CD14-positive monocyte (primary cell): ENCODE measurements at regions not wholly inside any gene's neighbourhood (a gene's known extent, or its start where the extent isn't known, plus 50 kb on each side); places are given as distances from the start of the nearest gene placed in this dataset.

Source experiments
- DNase-seq, 3 donors: peaks; one replicate each; pipeline ENCODE4 v3.0.0-alpha.2; 2011 to 2022
- H2AFZ ChIP-seq: 2 replicates; pipeline ENCODE4 v1.6.0; 2012; ENCODE audit warnings: mild to moderate bottlenecking, low read depth, low read length, inconsistent platforms; ENCODE audit not compliant: insufficient read depth, poor library complexity, severe bottlenecking
- H3K27ac ChIP-seq, 2 donors: 1 replicate in 1 of 2; 2 replicates in 1 of 2; pipeline ENCODE4 v1.5.1; 2012 to 2013; ENCODE audit warnings: low read length in 2 of 2, control low read depth in 1 of 2, inconsistent platforms in 1 of 2, low read depth in 1 of 2, mild to moderate bottlenecking in 1 of 2
- H3K27me3 ChIP-seq, 2 donors: one replicate each; pipeline versions ENCODE4 v1.6.0 to v1.6.1; 2011 to 2013; ENCODE audit warnings: low read length in 2 of 2; ENCODE audit not compliant: control insufficient read depth in 2 of 2, insufficient read depth in 2 of 2
- H3K36me3 ChIP-seq, 2 donors: replicated peaks in 1 of 2; 1 replicate in 1 of 2; 2 replicates in 1 of 2; pipeline versions ENCODE4 v1.5.1 to v1.6.1; 2012 to 2013; ENCODE audit warnings: low read length in 2 of 2, control low read depth in 1 of 2, inconsistent platforms in 1 of 2, mild to moderate bottlenecking in 1 of 2; ENCODE audit not compliant: insufficient read depth in 2 of 2, control insufficient read depth in 1 of 2
- H3K4me1 ChIP-seq, 2 donors: 1 replicate in 1 of 2; 2 replicates in 1 of 2; pipeline versions ENCODE4 v1.5.1 to v1.6.1; 2012 to 2013; ENCODE audit warnings: low read length in 2 of 2, control low read depth in 1 of 2, inconsistent platforms in 1 of 2, mild to moderate bottlenecking in 1 of 2, moderate library complexity in 1 of 2; ENCODE audit not compliant: insufficient read depth in 2 of 2, control insufficient read depth in 1 of 2
- H3K4me2 ChIP-seq: replicated peaks from 2 replicates; pipeline ENCODE3; 2012; ENCODE audit warnings: low read length, moderate library complexity, mild to moderate bottlenecking; ENCODE audit not compliant: poor library complexity, severe bottlenecking; ENCODE audit errors: extremely low read depth
- H3K4me3 ChIP-seq, 3 experiments: fragments of 200-600 bp in 1 of 3; sonication (generic) in 1 of 3; replicated peaks in 1 of 3; 1 replicate in 2 of 3; 2 replicates in 1 of 3; pipeline ENCODE4 v1.5.1; 2011 to 2013; ENCODE audit warnings: low read length in 3 of 3, mild to moderate bottlenecking in 3 of 3, control low read depth in 2 of 3, low read depth in 2 of 3, inconsistent platforms in 1 of 3, moderate library complexity in 1 of 3
- H3K79me2 ChIP-seq: 2 replicates; pipeline ENCODE4 v1.6.0; 2012; ENCODE audit warnings: mild to moderate bottlenecking, control low read depth, inconsistent platforms, low read length, moderate library complexity; ENCODE audit not compliant: insufficient read depth
- H3K9ac ChIP-seq: 2 replicates; pipeline ENCODE4 v1.6.0; 2017; ENCODE audit warnings: low read length, mild to moderate bottlenecking; ENCODE audit not compliant: insufficient read depth, poor library complexity, severe bottlenecking
- H3K9me3 ChIP-seq, 2 donors: replicated peaks in 1 of 2; 1 replicate in 1 of 2; 2 replicates in 1 of 2; pipeline versions ENCODE4 v1.5.1 to v1.6.1; 2012 to 2013; ENCODE audit warnings: low read length in 2 of 2, control low read depth in 1 of 2; ENCODE audit not compliant: control insufficient read depth in 1 of 2, insufficient read depth in 1 of 2
- H4K20me1 ChIP-seq: 2 replicates; pipeline ENCODE4 v1.6.0; 2012; ENCODE audit warnings: mild to moderate bottlenecking, low read length, control low read depth, moderate library complexity; ENCODE audit not compliant: insufficient read depth
- H3K27ac Mint-ChIP-seq, 7 donors: one replicate each; pipeline ENCODE4 v1.8.0; 2020; ENCODE audit warnings: mild to moderate bottlenecking in 7 of 7, mixed read lengths in 7 of 7, moderate library complexity in 6 of 7, inconsistent platforms in 2 of 7
- H3K27me3 Mint-ChIP-seq, 3 donors: one replicate each; pipeline ENCODE4 v1.8.0; 2021 to 2022; ENCODE audit warnings: low read depth in 3 of 3, mild to moderate bottlenecking in 3 of 3, mixed read lengths in 3 of 3, moderate library complexity in 3 of 3, inconsistent platforms in 1 of 3
- H3K36me3 Mint-ChIP-seq, 2 donors: one replicate each; pipeline ENCODE4 v1.8.0; 2020; ENCODE audit warnings: mixed read lengths in 2 of 2, inconsistent platforms in 1 of 2, mild to moderate bottlenecking in 1 of 2
- H3K4me1 Mint-ChIP-seq: one replicate; pipeline ENCODE4 v1.8.0; 2020; ENCODE audit warnings: mild to moderate bottlenecking, mixed read lengths
- H3K4me3 Mint-ChIP-seq, 2 donors: one replicate each; pipeline ENCODE4 v1.8.0; 2020; ENCODE audit warnings: mild to moderate bottlenecking in 2 of 2, mixed read lengths in 2 of 2, moderate library complexity in 1 of 2
- H3K9me3 Mint-ChIP-seq, 7 donors: one replicate each; pipeline ENCODE4 v1.8.0; 2020 to 2022; ENCODE audit warnings: mixed read lengths in 7 of 7, mild to moderate bottlenecking in 6 of 7, moderate library complexity in 6 of 7, inconsistent platforms in 2 of 7
- CTCF ChIP-seq: fragments of 200-600 bp; IDR thresholded peaks from one replicate; pipeline ENCODE4 v1.8.0; 2022; ENCODE audit warnings: antibody characterized with exemption, mild to moderate bottlenecking
- WGBS: methylation state at CpG from one replicate; pipeline ENCODE4 v1.1.5; 2013; ENCODE audit warnings: missing lambda C conversion rate; ENCODE audit not compliant: insufficient coverage; 5-methylcytosine and 5-hydroxymethylcytosine counted together
- intact Hi-C, 2 donors: fragments of 100-400 bp; cut with micrococcal nuclease; formaldehyde crosslinking; loops; one replicate each; pipeline versions ENCODE4 v1.15.0 to v1.15.1; 2023

GRCh38 chr13:62035981-62036380 lies 620.3 kb upstream of the PCDH20 start:
- H3K27me3 ChIP-seq = no peaks in the 10 kb centered on the region
- H4K20me1 ChIP-seq = no peaks in the 10 kb centered on the region
- no peaks in the 10 kb centered on the region for H3K4me1 ChIP-seq
- DNase-seq = no peak
- H3K9ac ChIP-seq = no peak overlapping the region
- Mint-ChIP-seq H3K4me1 (no peaks in the 10 kb centered on the region), H3K36me3 (no peaks in the 10 kb centered on the region), H3K27me3 (peaks cover 0 to 2% (median 0%) of the 10 kb centered on the region in 3 donors), H3K4me3 (no peak overlapping the region), H3K27ac (no peak overlapping the region), H3K9me3 (peaks cover 0 to 6% (median 2%) of the 10 kb centered on the region in 7 donors)
- no peak overlapping the region for H3K4me3 ChIP-seq
- no peaks in the 10 kb centered on the region for H3K36me3 ChIP-seq
- no peak overlapping the region for H3K4me2 ChIP-seq
- H3K79me2 ChIP-seq = no peaks in the 10 kb centered on the region
- H2AFZ ChIP-seq = no peak overlapping the region
- H3K9me3 ChIP-seq = peaks cover 0 to 2% of the 10 kb centered on the region in 2 donors
- H3K27ac ChIP-seq = no peak overlapping the region
- intact Hi-C loops = no loop called here
- TF ChIP-seq CTCF = no peak
- WGBS = no CpG with 5 or more reads among the region's 2 CpGs

GRCh38 chr13:62033934-62034333 lies 618.3 kb upstream of the PCDH20 start:
- Mint-ChIP-seq H3K9me3 (peaks cover 0 to 4% (median 2%) of the 10 kb centered on the region in 7 donors), H3K27me3 (peaks cover 0 to 2% (median 0%) of the 10 kb centered on the region in 3 donors), H3K4me3 (no peak overlapping the region), H3K4me1 (no peaks in the 10 kb centered on the region), H3K27ac (no peak overlapping the region), H3K36me3 (no peaks in the 10 kb centered on the region)
- DNase-seq = no peak
- Histone ChIP-seq H3K36me3 (no peaks in the 10 kb centered on the region), H3K4me3 (no peak overlapping the region), H3K9me3 (peaks cover 0 to 2% of the 10 kb centered on the region in 2 donors), H3K4me2 (no peak overlapping the region), H3K4me1 (no peaks in the 10 kb centered on the region), H2AFZ (no peak overlapping the region), H4K20me1 (no peaks in the 10 kb centered on the region), H3K9ac (no peak overlapping the region), H3K27ac (no peak overlapping the region), H3K79me2 (no peaks in the 10 kb centered on the region), H3K27me3 (no peaks in the 10 kb centered on the region)
- 86% methylated on average over 3 of the region's 4 CpGs for WGBS
- intact Hi-C loops = no loop called here
- TF ChIP-seq CTCF = no peak
